ENCODE measurements at regions not wholly inside any gene's neighbourhood (a gene's known extent, or its start where the extent isn't known, plus 50 kb on each side); places are given as distances from the start of the nearest gene placed in this dataset.
A peak's percentile ranks its signal among the peaks of the same experiment; 100 is the strongest.

GRCh38 chr7:130941322-130942210, 207.6 kb upstream of the KLF14 start:
- Histone ChIP-seq H3K4me1 (ENCODE audit: control insufficient read depth, insufficient read depth, low read length) (peaks cover 2% of the 10 kb centered on the region), H3K9ac (ENCODE audit: low read length in 2 of 2) (peak overlapping the region; percentile 4 to 43), H3K4me3 (ENCODE audit: low read length in 2 of 2) (peak overlapping the region; percentile 41 to 70), H3K27me3 (ENCODE audit: control insufficient read depth in 1 of 2, insufficient read depth in 2 of 2, low read length in 2 of 2) (no peaks in the 10 kb centered on the region), H3K27ac (ENCODE audit: low read length) (peak overlapping the region; percentile 18), H3K36me3 (ENCODE audit: control insufficient read depth in 2 of 2, insufficient read depth in 2 of 2, low read length in 2 of 2) (peaks cover 0 to 4% of the 10 kb centered on the region in 2 donors), H3K9me3 (ENCODE audit: control insufficient read depth in 2 of 2, low read length in 2 of 2) (no peaks in the 10 kb centered on the region)

- Histone ChIP-seq H3K4me1 (ENCODE audit: control insufficient read depth, insufficient read depth, low read length) (peaks cover 2% of the 10 kb centered on the region), H3K4me3 (ENCODE audit: low read length in 2 of 2) (peak overlapping the region in 1 of 2 donors; percentile 41), H3K36me3 (ENCODE audit: control insufficient read depth in 2 of 2, insufficient read depth in 2 of 2, low read length in 2 of 2) (peaks cover 0 to 4% of the 10 kb centered on the region in 2 donors), H3K27me3 (ENCODE audit: control insufficient read depth in 1 of 2, insufficient read depth in 2 of 2, low read length in 2 of 2) (no peaks in the 10 kb centered on the region), H3K9ac (ENCODE audit: low read length in 2 of 2) (no peak overlapping the region), H3K9me3 (ENCODE audit: control insufficient read depth in 2 of 2, low read length in 2 of 2) (no peaks in the 10 kb centered on the region), H3K27ac (ENCODE audit: low read length) (no peak overlapping the region)
Measured at GRCh38 chr7:130942211-130942964, 208.4 kb upstream of the KLF14 start.

- peak overlapping the region; percentile 30 to 46 for H3K9ac ChIP-seq (ENCODE audit: low read length in 2 of 2)
- peaks cover 2% of the 10 kb centered on the region for H3K4me1 ChIP-seq (ENCODE audit: control insufficient read depth, insufficient read depth, low read length)
- peaks cover 0 to 4% of the 10 kb centered on the region in 2 donors for H3K36me3 ChIP-seq (ENCODE audit: control insufficient read depth in 2 of 2, insufficient read depth in 2 of 2, low read length in 2 of 2)
- peak overlapping the region; percentile 57 to 59 for H3K4me3 ChIP-seq (ENCODE audit: low read length in 2 of 2)
- no peak overlapping the region for H3K27ac ChIP-seq (ENCODE audit: low read length)
- H3K9me3 ChIP-seq (ENCODE audit: control insufficient read depth in 2 of 2, low read length in 2 of 2) = no peaks in the 10 kb centered on the region
- H3K27me3 ChIP-seq (ENCODE audit: control insufficient read depth in 1 of 2, insufficient read depth in 2 of 2, low read length in 2 of 2) = no peaks in the 10 kb centered on the region
Measured at GRCh38 chr7:130943336-130943901, 209.4 kb upstream of the KLF14 start.

GRCh38 chr7:130943981-130944380, 210.0 kb upstream of the KLF14 start:
- Histone ChIP-seq H3K9ac (ENCODE audit: low read length in 2 of 2) (peak overlapping the region in 1 of 2 donors; percentile 46), H3K9me3 (ENCODE audit: control insufficient read depth in 2 of 2, low read length in 2 of 2) (no peaks in the 10 kb centered on the region), H3K27ac (ENCODE audit: low read length) (no peak overlapping the region), H3K36me3 (ENCODE audit: control insufficient read depth in 2 of 2, insufficient read depth in 2 of 2, low read length in 2 of 2) (peaks cover 0 to 4% of the 10 kb centered on the region in 2 donors), H3K4me1 (ENCODE audit: control insufficient read depth, insufficient read depth, low read length) (peaks cover 2% of the 10 kb centered on the region), H3K4me3 (ENCODE audit: low read length in 2 of 2) (peak overlapping the region in 1 of 2 donors; percentile 59), H3K27me3 (ENCODE audit: control insufficient read depth in 1 of 2, insufficient read depth in 2 of 2, low read length in 2 of 2) (no peaks in the 10 kb centered on the region)

GRCh38 chr7:130944997-130945396, 211.0 kb upstream of the KLF14 start:
- Histone ChIP-seq H3K9ac (ENCODE audit: low read length in 2 of 2) (no peak overlapping the region), H3K4me3 (ENCODE audit: low read length in 2 of 2) (no peak overlapping the region), H3K27me3 (ENCODE audit: control insufficient read depth in 1 of 2, insufficient read depth in 2 of 2, low read length in 2 of 2) (no peaks in the 10 kb centered on the region), H3K27ac (ENCODE audit: low read length) (no peak overlapping the region), H3K4me1 (ENCODE audit: control insufficient read depth, insufficient read depth, low read length) (peaks cover 2% of the 10 kb centered on the region), H3K36me3 (ENCODE audit: control insufficient read depth in 2 of 2, insufficient read depth in 2 of 2, low read length in 2 of 2) (peaks cover 0 to 4% of the 10 kb centered on the region in 2 donors), H3K9me3 (ENCODE audit: control insufficient read depth in 2 of 2, low read length in 2 of 2) (no peaks in the 10 kb centered on the region)

- Histone ChIP-seq H3K27ac (ENCODE audit: low read length) (no peak overlapping the region), H3K9me3 (ENCODE audit: control insufficient read depth in 2 of 2, low read length in 2 of 2) (no peaks in the 10 kb centered on the region), H3K4me1 (ENCODE audit: control insufficient read depth, insufficient read depth, low read length) (peaks cover 2% of the 10 kb centered on the region), H3K36me3 (ENCODE audit: control insufficient read depth in 2 of 2, insufficient read depth in 2 of 2, low read length in 2 of 2) (peaks cover 0 to 4% of the 10 kb centered on the region in 2 donors), H3K4me3 (ENCODE audit: low read length in 2 of 2) (no peak overlapping the region), H3K27me3 (ENCODE audit: control insufficient read depth in 1 of 2, insufficient read depth in 2 of 2, low read length in 2 of 2) (no peaks in the 10 kb centered on the region), H3K9ac (ENCODE audit: low read length in 2 of 2) (no peak overlapping the region)
Measured at GRCh38 chr7:130945411-130945811, 211.4 kb upstream of the KLF14 start.

- peaks cover 2% of the 10 kb centered on the region for H3K4me1 ChIP-seq (ENCODE audit: control insufficient read depth, insufficient read depth, low read length)
- no peak overlapping the region for H3K4me3 ChIP-seq (ENCODE audit: low read length in 2 of 2)
- H3K9me3 ChIP-seq (ENCODE audit: control insufficient read depth in 2 of 2, low read length in 2 of 2) = no peaks in the 10 kb centered on the region
- H3K9ac ChIP-seq (ENCODE audit: low read length in 2 of 2) = no peak overlapping the region
- H3K36me3 ChIP-seq (ENCODE audit: control insufficient read depth in 2 of 2, insufficient read depth in 2 of 2, low read length in 2 of 2) = peaks cover 4 to 6% of the 10 kb centered on the region in 2 donors
- no peak overlapping the region for H3K27ac ChIP-seq (ENCODE audit: low read length)
- no peaks in the 10 kb centered on the region for H3K27me3 ChIP-seq (ENCODE audit: control insufficient read depth in 1 of 2, insufficient read depth in 2 of 2, low read length in 2 of 2)
Measured at GRCh38 chr7:130946114-130946513, 212.1 kb upstream of the KLF14 start.

GRCh38 chr7:130947792-130948580, 214.0 kb upstream of the KLF14 start:
- no peak overlapping the region for H3K4me3 ChIP-seq (ENCODE audit: low read length in 2 of 2)
- no peak overlapping the region for H3K27ac ChIP-seq (ENCODE audit: low read length)
- no peak overlapping the region for H3K9ac ChIP-seq (ENCODE audit: low read length in 2 of 2)
- no peaks in the 10 kb centered on the region for H3K4me1 ChIP-seq (ENCODE audit: control insufficient read depth, insufficient read depth, low read length)
- no peaks in the 10 kb centered on the region for H3K27me3 ChIP-seq (ENCODE audit: control insufficient read depth in 1 of 2, insufficient read depth in 2 of 2, low read length in 2 of 2)
- H3K36me3 ChIP-seq (ENCODE audit: control insufficient read depth in 2 of 2, insufficient read depth in 2 of 2, low read length in 2 of 2) = peaks cover 11 to 13% of the 10 kb centered on the region in 2 donors
- H3K9me3 ChIP-seq (ENCODE audit: control insufficient read depth in 2 of 2, low read length in 2 of 2) = no peaks in the 10 kb centered on the region

GRCh38 chr7:130948822-130949221, 214.8 kb upstream of the KLF14 start:
- Histone ChIP-seq H3K9ac (ENCODE audit: low read length in 2 of 2) (no peak overlapping the region), H3K27ac (ENCODE audit: low read length) (no peak overlapping the region), H3K9me3 (ENCODE audit: control insufficient read depth in 2 of 2, low read length in 2 of 2) (no peaks in the 10 kb centered on the region), H3K27me3 (ENCODE audit: control insufficient read depth in 1 of 2, insufficient read depth in 2 of 2, low read length in 2 of 2) (no peaks in the 10 kb centered on the region), H3K4me3 (ENCODE audit: low read length in 2 of 2) (no peak overlapping the region), H3K4me1 (ENCODE audit: control insufficient read depth, insufficient read depth, low read length) (no peaks in the 10 kb centered on the region), H3K36me3 (ENCODE audit: control insufficient read depth in 2 of 2, insufficient read depth in 2 of 2, low read length in 2 of 2) (peaks cover 11 to 13% of the 10 kb centered on the region in 2 donors)

- no peak overlapping the region for H3K9ac ChIP-seq (ENCODE audit: low read length in 2 of 2)
- no peak overlapping the region for H3K27ac ChIP-seq (ENCODE audit: low read length)
- peaks cover 11 to 13% of the 10 kb centered on the region in 2 donors for H3K36me3 ChIP-seq (ENCODE audit: control insufficient read depth in 2 of 2, insufficient read depth in 2 of 2, low read length in 2 of 2)
- no peaks in the 10 kb centered on the region for H3K27me3 ChIP-seq (ENCODE audit: control insufficient read depth in 1 of 2, insufficient read depth in 2 of 2, low read length in 2 of 2)
- no peaks in the 10 kb centered on the region for H3K9me3 ChIP-seq (ENCODE audit: control insufficient read depth in 2 of 2, low read length in 2 of 2)
- H3K4me3 ChIP-seq (ENCODE audit: low read length in 2 of 2) = no peak overlapping the region
- no peaks in the 10 kb centered on the region for H3K4me1 ChIP-seq (ENCODE audit: control insufficient read depth, insufficient read depth, low read length)
Measured at GRCh38 chr7:130949550-130949949, 215.5 kb upstream of the KLF14 start.

All from stomach smooth muscle (tissue), 2 donors.